Left ventricle myocardium inferior (tissue), 1 donor: ENCODE measurements at regions not wholly inside any gene's neighbourhood (a gene's known extent, or its start where the extent isn't known, plus 50 kb on each side); places are given as distances from the start of the nearest gene placed in this dataset.
"Not testable (repeated sequence)": the region's sequence is repeated elsewhere in the genome, so short reads cannot be mapped to it uniquely, and the experiment has no call there.

ENCODE experiments used
- DNase-seq: peaks from one replicate; pipeline ENCODE4 v3.0.0-alpha.2; 2020
- H3K27ac ChIP-seq: fragments of 200-600 bp; replicated peaks from 2 replicates; pipeline ENCODE4 v1.8.0; 2021
- H3K27me3 ChIP-seq: fragments of 200-600 bp; 2 replicates; pipeline ENCODE4 v1.8.0; 2021; ENCODE audit warnings: low read depth
- H3K36me3 ChIP-seq: fragments of 200-600 bp; 2 replicates; pipeline ENCODE4 v1.8.0; 2021
- H3K4me1 ChIP-seq: fragments of 200-600 bp; 2 replicates; pipeline ENCODE4 v1.8.0; 2021
- H3K4me3 ChIP-seq: fragments of 200-600 bp; 2 replicates; pipeline ENCODE4 v1.8.0; 2021; ENCODE audit warnings: mild to moderate bottlenecking, moderate library complexity
- H3K9me3 ChIP-seq: fragments of 200-600 bp; replicated peaks from 2 replicates; pipeline ENCODE4 v1.8.0; 2021
- CTCF ChIP-seq: fragments of 200-600 bp; IDR thresholded peaks from 2 replicates; pipeline ENCODE4 v1.8.0; 2021; ENCODE audit warnings: antibody characterized with exemption, mild to moderate bottlenecking, borderline replicate concordance
- intact Hi-C: fragments of 100-400 bp; cut with micrococcal nuclease; formaldehyde crosslinking; loops from one replicate; pipeline ENCODE4 v1.11.0; 2022
- donor health status: DM: no; HTN: yes; CAD: no; lungs with severe emphysema.

- H3K4me3 ChIP-seq, intact Hi-C loops, H3K27me3 ChIP-seq, H3K4me1 ChIP-seq, H3K27ac ChIP-seq, H3K9me3 ChIP-seq, DNase-seq, H3K36me3 ChIP-seq: not testable (repeated sequence)
Observed at GRCh38 chr7:9919-10318, 182.5 kb upstream of the FAM20C start.

- H3K4me1 ChIP-seq, intact Hi-C loops, DNase-seq, H3K36me3 ChIP-seq, H3K27me3 ChIP-seq, H3K4me3 ChIP-seq, H3K9me3 ChIP-seq, H3K27ac ChIP-seq: not testable (repeated sequence)
Observed at GRCh38 chr7:32565-33280, 159.6 kb upstream of the FAM20C start.

- H3K27ac ChIP-seq, H3K36me3 ChIP-seq, H3K4me3 ChIP-seq, H3K9me3 ChIP-seq, H3K27me3 ChIP-seq, H3K4me1 ChIP-seq, DNase-seq, intact Hi-C loops: not testable (repeated sequence)
Observed at GRCh38 chr7:35121-35541, 157.2 kb upstream of the FAM20C start.

- H3K27me3 ChIP-seq, H3K4me3 ChIP-seq, H3K27ac ChIP-seq, H3K9me3 ChIP-seq, intact Hi-C loops, H3K4me1 ChIP-seq, DNase-seq, H3K36me3 ChIP-seq: not testable (repeated sequence)
Observed at GRCh38 chr7:36539-36938, 155.8 kb upstream of the FAM20C start.

- H3K27ac ChIP-seq, DNase-seq, H3K4me1 ChIP-seq, H3K27me3 ChIP-seq, H3K36me3 ChIP-seq, H3K9me3 ChIP-seq, intact Hi-C loops, H3K4me3 ChIP-seq: not testable (repeated sequence)
Observed at GRCh38 chr7:37656-38055, 154.7 kb upstream of the FAM20C start.

- H3K4me3 ChIP-seq, DNase-seq, H3K36me3 ChIP-seq, intact Hi-C loops, H3K4me1 ChIP-seq, H3K9me3 ChIP-seq, H3K27ac ChIP-seq: not testable (repeated sequence)
- peaks cover 14% of the 10 kb centered on the region for H3K27me3 ChIP-seq
Observed at GRCh38 chr7:38444-38843, 153.9 kb upstream of the FAM20C start.

GRCh38 chr7:39984-40740 lies 152.2 kb upstream of the FAM20C start:
- H3K36me3 ChIP-seq, intact Hi-C loops, H3K4me3 ChIP-seq, H3K9me3 ChIP-seq, H3K27ac ChIP-seq, DNase-seq, H3K4me1 ChIP-seq: not testable (repeated sequence)
- TF ChIP-seq CTCF: peak; percentile 24
- peaks cover 30% of the 10 kb centered on the region for H3K27me3 ChIP-seq

- Histone ChIP-seq H3K9me3 (no peaks in the 10 kb centered on the region), H3K4me1 (no peaks in the 10 kb centered on the region), H3K27me3 (peaks cover 30% of the 10 kb centered on the region), H3K27ac (no peak overlapping the region), H3K36me3 (no peaks in the 10 kb centered on the region), H3K4me3 (no peak overlapping the region)
- no peak for TF ChIP-seq CTCF
- intact Hi-C loops: no loop called here
- DNase-seq: no peak
Observed at GRCh38 chr7:40799-41750, 151.3 kb upstream of the FAM20C start.
